Stimulated activated CD8-positive, alpha-beta memory T cell treated with anti-CD3 and anti-CD28 coated beads, Interleukin-7, amount 100 ng/mL, for 24 hours (primary cell): ENCODE measurements at regions not wholly inside any gene's neighbourhood (a gene's known extent, or its start where the extent isn't known, plus 50 kb on each side); places are given as distances from the start of the nearest gene placed in this dataset.

Source experiments
- DNase-seq: peaks from one replicate; pipeline ENCODE4 v3.0.0-alpha.2; 2020; ENCODE audit warnings: low read depth

DNA sequence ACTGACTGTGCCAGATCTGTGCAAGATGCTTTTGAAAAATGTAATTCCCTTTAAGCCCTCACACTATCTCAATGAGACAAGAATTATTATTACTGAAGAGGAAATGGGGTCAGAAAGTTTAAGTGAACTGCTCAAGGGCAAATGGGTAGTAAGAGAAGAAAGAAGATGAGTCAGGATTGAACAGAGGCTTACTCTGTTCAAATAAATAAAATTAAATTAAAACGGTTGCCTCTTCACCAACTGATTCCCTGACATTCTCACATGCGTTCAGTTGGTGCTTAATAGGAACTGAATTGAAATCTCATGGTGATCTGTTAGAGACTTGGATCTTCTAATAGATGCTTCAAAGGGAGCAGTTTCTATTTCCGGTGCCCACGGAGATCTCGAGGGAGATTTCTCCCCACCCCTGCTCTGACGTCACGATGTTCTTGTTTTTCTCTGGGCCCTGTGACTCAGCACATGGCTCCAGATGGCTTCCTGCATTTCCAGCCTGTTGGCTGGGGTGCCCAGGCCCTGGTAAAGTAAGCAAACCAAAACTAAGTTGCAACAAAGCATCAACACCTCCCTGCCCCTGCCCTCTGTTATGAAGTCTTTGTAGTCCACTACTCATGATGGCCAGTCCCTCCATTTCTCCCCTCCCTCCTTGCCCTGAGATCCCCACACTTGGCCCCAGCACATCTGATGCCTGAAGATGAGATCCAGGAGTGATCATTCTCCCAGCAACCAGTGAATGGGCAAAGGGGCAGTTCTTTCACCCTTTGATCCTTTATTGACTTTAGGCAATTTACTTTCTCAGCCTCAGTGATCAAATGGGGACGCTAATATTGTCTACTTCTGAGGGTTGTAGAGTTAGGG lies 106.1 kb upstream of the CPEB4 start:
- peak; percentile 23 for DNase-seq

DNA sequence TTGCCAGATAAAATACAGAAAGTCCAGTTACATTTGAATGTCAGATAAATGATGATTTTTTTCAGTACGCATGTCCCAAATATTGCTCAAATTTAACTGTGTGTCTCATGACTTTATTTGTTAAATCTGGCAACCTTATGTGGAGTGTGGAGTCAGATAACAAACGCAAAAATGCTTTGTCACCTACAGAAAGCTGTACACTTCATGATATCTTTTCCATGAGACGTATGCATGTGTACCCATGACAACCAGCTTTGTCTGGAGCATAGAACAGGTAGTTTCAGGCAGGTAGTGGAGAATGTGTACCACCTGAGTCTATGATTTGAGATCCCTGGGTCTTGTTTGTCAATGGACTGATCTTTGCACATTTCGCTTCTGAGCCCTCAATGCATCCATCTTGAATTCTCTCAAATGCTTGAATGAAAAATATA lies 105.5 kb upstream of the CPEB4 start:
- DNase-seq = no peak

DNA sequence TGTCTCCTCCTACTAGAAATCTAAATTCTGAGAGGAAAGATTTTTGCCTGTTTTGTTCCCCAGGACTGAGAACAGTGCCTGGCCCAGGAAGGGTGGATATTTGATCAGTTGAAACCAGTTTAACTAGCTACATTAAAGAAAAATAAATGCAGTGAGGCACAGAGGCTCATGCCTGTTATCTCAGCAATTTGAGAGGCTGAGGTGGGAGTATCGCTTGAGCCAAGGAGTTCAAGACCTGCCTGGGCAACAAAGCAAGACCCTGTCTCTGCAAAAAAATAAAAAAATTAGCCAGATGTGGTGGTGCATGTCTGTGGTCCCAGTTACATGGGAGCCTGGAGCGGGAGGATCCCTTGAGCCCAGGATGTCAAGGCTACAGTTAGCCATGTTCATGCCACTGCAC lies 104.8 kb upstream of the CPEB4 start:
- no peak for DNase-seq

DNA sequence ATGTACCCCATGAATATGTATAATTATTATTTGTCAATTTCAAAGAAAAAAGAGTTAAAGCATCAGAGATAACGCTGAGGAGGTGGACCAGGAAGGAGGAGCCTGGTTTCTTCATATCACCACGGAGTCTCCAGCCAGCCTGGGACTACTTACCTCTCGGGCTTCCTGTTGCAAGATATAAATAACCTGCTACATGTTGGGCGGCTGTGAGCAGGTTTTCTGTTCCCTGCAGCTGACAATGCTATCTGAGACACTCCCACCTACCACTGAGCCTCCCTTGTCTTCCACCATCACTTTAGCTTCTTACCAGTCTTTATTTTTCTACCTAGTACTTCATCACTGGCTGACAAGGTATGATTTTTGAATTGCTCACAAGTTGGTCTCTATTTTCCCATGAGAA lies 102.7 kb upstream of the CPEB4 start:
- DNase-seq = no peak

DNA sequence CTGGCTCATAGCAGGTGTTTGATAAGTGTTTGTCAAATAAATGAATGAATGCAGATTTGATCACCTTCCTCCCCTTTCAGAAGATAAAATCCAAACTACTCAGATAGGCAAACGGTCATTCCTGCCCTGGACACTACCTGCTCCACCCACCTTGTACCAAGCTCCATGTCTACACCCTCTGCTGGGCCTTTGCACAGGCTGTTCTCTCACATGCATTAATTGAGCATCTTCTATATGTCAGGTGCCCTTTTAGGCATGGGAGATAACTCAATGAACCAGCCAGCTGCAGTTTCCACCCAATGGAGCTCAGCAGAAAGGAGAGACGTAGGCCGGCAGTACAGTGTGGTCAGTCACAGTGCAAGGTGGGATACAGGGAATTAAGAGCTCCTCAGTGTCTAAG lies 102.3 kb upstream of the CPEB4 start:
- no peak for DNase-seq

DNA sequence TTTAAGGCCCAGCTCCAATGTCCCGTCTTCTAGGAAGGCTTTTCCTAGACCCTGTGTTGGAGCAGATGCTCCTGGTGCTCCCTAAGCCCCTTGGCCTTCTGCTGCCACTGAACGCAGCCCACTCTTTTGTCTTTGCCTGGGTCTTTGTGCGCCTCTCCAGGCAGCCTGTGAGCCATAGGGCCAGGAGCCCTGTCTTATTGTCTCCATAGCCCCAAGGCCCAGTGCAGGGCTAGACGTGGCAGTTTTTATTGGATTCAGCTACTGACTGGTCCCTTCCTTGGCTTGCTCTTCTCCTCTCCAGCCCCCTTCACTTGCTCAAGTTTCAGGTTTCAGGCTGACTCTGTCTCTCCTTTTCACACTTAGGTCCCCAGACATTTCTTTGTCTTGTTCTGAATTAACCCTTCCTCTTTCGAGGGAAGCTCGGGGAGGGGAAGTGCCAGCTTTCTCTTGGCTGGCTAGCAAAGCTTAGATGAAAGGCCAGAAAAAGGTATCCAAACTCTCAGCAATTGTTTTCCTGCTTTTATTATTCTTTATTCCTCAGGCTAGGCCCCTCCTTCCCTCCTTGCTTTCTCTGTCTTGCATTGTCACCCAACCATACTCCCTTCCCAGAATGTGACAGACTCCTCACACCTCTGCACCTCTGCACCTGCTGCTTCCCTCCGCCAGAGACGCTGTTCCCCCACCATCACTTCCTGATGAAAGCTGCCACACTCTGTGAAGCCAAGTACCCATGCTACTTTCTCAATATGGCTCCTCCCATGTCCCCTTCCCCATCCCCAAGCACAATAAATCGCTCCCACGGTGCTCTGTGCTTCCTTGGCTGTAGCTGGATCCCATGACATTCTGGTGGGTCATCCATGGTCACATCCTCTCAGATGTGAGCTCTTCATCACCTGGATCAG lies 101.6 kb upstream of the CPEB4 start:
- no peak for DNase-seq

DNA sequence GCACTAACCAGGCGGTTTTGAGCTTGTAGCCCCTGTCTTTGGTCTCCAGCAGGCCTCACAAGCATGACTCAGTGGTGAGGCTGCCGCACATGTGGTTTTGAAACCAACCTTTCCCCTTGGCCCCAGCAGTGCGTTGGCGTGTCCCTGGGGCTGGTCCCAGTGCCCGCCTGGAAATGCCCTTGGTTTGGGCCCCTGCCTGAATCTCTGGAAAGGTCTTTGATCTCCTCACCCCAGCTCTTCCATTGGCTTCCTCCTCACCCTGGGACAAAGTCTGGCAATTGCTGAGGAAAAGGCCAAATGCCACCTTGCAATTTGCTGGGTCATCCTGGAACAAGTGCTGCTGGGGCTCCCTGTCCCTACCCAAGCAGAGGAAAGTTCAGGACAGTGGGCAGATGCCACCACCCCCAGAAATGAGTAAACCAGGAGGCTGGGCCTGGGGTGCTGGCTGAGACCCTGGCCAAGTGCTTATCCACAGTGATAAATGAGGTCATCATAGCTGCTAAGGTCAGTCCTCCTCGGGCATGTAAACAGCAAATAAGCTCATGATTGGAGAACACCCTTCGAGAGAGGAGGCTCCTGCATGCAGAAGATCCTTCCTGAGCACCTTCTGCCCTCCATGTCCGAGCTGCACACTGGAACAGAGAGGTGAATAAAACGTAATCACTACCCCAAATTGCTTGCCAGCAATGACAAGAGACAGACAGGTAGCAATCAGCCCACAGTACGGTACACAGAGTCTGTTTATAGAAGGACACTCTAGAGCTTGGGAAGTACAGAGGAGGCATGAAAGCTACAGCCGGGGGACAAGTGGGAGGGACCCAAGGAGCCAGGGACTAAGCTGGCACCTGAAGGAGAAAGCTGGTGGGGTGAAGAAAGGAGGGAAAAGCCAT lies 98.9 kb upstream of the CPEB4 start:
- no peak for DNase-seq

DNA sequence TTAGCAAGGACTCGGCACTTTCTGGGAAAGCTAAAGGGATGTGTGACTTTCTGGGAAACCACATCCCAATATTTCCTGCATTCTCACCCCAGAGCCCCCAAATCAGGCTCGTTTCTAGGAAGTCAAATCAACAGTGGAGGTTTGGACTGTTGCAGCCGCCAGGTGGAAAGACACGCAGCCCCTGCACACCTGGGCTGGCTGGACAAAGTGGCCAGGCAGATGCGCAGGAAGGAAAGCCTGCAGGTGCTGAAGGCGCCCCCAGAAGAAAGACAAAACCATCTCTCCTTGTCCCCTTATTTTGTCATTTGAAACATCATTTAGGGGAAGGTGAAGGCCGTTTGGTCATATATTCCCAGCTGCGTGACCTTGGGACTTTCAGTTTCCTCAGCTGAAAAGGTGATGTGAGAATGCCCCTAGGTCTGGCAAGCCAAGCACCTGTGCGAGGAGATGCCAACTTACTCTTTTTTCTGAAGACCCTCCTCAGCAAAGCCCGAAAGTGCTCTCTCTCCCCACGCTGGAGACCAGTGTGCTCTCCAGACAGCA lies 97.9 kb upstream of the CPEB4 start:
- no peak for DNase-seq

DNA sequence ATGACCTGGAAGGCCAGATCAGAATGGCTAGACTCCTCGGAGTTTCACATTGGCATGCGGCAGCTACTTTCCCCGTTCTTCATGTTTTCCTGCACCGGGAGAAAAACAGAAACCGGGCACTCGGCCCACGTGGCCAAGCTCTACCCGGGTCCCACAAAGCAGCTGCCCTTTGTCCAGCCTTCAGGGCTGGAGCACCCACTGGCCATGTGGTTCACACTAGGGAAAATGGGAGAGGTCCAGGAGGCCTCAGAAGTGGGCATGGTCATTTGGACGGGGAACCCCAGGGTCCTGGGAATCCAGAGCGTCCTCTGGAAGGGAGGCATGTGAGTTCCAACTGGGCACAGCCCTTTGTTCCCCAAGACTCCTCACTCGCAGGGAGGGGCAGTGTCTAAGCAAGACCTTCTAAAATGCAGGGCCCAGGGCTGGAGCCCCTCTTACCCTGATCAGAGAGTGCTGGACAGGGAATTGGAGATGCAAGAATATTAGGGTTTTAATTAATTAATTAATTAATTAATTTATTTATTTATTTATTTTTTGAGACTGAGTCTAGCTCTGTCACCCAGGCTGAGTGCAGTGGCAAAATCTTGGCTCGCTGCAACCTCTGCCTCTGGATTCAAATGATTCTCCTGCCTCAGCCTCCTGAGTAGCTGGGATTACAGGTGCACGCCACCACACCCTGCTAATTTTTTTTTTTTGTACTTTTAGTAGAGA lies 97.2 kb upstream of the CPEB4 start:
- DNase-seq = no peak

DNA sequence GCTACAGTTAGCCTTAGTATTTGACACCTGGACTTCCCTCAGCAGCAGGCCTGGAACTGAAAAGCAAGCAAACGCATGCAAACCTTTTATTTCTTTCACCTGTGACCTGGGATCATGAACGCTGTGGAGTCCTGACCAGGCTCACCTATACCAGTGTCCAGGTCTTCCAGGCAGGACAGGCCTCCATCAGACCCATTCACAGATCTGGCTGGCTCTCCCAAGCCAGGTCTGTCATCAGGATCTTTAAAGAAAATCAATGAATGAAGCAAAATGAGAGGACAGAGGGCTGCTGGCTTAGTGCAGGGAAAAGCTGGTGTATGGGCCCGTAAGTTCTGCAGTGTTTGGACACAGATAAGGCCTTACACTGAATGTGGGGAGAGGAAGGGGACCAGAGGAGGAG lies 96.3 kb upstream of the CPEB4 start:
- DNase-seq = no peak

DNA sequence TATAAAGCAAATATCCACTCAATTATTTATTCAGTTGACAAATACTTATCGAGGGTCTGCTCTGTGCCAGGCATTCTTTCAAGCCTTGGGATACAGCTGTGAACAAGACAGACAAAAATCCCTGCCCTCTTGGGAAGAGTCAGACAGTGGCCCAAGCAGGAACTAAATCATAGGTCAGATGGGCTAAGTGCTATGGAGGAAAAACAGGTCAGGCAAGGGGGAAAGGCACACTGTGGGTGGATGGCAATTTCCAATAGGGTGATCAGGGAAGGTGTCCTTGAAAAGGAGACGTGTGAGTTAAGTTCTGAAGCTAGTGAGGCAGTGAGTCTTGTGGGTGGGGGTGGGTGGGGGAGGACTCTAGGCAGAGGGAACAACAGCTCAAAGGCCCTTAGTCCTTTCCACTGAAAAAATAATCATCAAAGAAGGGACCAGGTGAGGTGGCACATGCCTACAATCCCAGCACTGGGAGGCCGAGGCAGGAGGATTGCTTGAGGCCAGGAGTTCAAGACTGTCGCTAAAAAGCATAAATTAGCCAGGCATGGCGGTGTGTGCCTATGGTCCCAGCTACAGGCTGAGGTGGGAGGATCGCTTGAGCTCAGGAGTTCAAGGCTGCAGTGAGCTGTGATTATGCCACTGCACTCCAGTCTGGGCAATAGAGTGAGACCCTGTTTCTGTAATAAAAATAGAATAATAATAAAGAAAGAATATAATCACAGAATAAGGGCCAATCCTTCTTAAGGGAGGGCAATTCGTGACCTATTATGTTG lies 95.2 kb upstream of the CPEB4 start:
- DNase-seq = no peak

DNA sequence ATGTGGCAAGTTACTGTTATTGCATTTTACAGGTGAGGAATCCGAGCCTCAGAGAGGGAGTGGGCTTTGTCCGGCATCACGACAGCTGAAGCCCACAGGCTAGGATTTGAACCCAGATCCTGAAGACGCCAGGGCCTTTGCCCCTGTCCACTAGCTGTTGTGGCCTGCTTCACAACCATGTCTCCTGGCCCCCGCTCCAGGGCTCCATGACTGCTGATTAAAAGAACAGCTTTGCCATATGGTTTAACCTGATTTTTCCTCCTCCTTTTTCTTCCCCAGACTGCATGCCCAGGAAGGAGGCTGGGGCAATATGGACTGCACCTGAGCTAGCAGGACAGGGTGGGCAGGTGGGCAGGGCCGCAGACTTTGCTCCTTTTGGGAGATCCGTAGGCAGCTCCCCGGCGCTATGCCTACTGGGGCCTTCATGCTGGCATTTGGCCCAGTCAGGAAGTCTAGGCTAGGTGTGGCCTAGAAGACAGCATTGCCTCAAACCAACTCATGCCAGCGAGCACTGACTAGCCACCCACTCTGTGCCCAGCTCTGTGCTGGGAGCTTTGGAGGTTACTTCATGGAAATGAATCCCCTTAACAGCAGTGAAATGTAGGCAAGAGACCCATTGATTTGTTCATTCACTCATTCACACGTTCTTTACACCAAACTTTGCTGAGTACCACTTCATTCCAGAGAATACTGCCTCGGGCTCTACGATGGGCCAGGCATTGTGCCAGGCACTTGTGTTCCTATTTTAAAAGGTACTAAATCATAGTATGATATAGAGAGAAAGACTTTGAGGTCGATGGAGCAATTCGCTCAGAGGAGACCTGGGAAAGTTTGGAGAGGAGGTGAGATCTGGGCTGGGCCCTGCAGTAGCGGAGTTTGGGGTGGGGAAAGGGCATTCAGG lies 94.3 kb upstream of the CPEB4 start:
- DNase-seq = no peak

DNA sequence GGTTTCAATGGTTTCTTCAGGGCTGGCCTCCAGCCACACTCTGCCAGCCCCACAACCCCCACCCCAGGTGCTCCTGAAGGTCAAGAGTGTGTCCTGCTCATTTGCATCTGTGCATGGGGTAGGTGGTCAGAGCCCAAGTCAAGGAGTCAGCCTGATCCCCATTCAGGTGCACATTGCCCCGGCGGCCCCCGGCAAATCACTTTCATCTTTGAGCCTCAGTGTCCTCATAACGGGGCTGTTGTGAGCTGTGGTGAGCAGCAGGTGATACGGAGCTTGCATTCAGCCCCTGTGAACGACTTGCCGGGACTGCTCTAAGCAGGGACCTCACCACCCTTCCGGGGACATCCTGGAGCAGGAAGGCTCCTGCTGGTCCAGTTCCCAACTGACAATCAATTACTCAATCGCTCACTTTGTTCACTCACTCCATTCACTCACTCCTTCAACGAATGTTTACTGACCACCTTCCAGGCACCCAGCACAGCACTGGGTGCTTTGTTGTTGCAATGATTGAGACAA lies 93.2 kb upstream of the CPEB4 start:
- no peak for DNase-seq

DNA sequence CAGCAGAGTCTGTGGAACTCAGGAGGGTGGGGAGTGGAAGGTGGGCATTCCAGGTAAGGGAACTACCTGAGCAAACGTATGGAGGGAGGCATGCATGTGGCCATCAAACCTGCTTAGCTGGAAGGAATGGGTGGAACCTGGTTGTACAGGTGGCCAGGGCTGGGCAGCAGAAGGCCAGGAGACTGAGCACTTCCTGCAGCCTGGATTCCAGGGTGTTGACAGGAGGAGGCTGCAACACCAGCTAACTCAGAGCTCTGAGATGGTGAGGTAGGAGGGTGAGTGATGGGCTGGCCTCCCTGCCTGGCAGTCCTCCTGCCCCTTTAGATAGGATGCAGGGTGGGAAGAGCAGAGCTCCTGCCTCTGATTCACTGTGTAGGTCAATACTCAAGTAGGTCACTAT lies 92.5 kb upstream of the CPEB4 start:
- DNase-seq = no peak

DNA sequence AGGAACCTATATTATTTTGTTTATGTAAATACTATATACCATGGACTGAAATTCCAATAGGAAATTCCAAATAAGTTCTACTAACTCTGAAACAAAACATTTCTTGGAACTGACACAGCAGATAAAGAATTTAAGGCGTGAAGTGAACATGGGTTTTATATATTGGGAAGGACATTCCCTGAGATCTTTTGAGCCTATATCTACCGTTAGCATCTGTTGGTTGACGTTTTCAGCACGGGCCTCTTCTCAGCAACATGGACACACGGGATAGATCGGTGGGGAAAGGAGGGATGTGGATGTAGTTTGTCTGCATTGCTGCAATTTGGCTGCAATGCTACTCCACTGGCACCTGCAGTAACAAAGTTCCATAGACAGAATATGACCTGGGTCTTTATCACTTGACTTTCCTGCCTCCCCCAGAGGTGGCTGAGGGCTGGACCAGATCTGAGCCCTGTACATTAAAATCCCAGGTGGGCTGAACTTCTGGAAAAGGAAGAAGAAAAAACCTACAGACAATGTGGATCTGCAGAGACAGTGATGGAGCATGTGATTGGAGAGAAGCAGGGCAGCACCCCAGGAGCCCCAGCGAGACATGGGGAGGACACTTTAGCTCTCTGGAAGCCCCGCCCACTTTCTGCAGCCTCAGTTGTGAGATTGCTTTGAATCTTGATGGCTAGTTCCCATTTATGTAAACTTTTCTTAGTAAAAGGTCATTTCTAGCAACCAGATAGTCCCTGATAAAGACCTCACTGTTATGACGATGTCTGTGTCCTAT lies 91.2 kb upstream of the CPEB4 start:
- DNase-seq = no peak

DNA sequence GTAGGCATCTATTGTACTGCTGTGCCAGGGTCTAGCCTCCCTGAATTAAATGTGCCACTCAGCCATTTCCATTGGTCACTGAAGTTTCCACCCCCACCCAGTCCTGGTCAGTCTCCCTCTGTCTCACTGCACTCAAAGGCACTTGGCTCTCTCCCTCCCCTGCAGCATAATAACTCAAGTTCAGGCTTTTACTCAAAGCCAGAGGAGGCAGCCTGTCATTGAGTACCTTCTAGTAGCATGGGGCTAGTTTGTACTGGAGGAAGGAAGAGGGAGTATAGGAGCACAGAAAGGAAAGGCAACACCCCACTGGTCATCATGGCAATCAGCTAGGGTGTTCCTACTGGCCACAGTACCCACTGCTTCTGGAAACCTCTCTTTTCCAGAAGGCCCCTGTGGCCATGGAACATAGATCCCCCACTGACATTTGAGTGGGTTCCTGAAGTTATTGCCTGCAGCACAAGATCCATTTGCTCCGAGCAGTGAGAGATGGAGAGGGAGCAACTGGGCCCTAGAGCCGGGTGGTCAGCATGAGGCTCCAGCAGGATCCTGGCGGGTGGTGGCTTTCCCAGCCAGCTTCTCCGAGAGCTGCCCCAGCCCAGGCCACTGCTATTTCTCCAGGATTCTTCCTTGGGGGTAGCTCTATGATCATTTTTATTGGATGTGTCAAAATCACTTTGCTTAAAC lies 89.9 kb upstream of the CPEB4 start:
- DNase-seq = no peak

DNA sequence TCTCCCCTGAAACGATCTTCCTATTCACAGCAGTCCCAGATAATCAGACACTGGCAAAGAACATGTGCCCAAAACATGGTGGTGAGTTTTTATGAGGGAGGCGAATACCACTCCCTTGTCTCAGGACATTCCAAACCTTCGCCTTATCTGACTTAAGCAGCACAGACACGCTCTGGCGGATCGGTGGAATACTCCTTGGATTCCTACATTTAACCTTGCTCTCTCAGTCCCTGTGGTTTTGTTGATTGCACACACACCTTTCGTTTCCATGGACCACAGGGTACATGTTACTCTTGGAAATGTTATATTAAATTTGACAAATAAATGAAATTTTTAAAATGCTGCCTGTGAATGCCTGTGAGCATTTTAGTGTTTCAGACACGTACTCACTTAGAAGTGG lies 87.8 kb upstream of the CPEB4 start:
- DNase-seq = no peak

DNA sequence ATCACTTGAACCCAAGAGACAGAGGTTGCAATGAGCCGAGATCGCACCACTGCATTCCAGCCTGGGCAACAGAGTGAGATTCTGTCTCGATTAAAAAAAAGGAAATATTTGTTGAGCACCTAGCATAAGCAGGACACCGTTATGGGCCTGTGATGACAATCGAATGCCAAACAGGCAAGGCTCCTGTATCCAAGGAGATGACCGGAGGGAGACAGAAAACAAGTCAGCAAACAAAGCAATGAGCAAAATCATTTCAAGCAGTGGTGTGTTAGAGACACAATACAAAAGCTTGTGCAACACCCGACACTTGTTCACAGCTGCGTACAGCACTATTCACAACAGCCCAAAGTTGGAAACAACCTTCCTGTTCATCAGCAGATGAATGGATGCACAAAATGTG lies 87.1 kb upstream of the CPEB4 start:
- DNase-seq = no peak
